GM19463 (cell line): ENCODE measurements at regions not wholly inside any gene's neighbourhood (a gene's known extent, or its start where the extent isn't known, plus 50 kb on each side); places are given as distances from the start of the nearest gene placed in this dataset.
"Not testable (repeated sequence)": the region's sequence is repeated elsewhere in the genome, so short reads cannot be mapped to it uniquely, and the experiment has no call there.

Experiments used
- ATAC-seq: cut with Tn5 transposase; IDR thresholded peaks from one replicate; pipeline ENCODE4 v1.9.1; 2021; ENCODE audit warnings: mild to moderate bottlenecking, moderate library complexity; ENCODE audit not compliant: unreplicated experiment

GRCh38 chrX:150205011-150205410 lies 158.1 kb upstream of the MAMLD1 start:
- ATAC-seq, result no peak

GRCh38 chrX:150207733-150208132 lies 155.4 kb upstream of the MAMLD1 start:
- ATAC-seq, result no peak

GRCh38 chrX:150211988-150212387 lies 151.1 kb upstream of the MAMLD1 start:
- ATAC-seq, result no peak

GRCh38 chrX:150212672-150213480 lies 150.2 kb upstream of the MAMLD1 start:
- no peak for ATAC-seq

- ATAC-seq, result no peak
Observed at GRCh38 chrX:150213481-150214030, 149.6 kb upstream of the MAMLD1 start.

GRCh38 chrX:150216000-150216399 lies 147.1 kb upstream of the MAMLD1 start:
- not testable (repeated sequence) for ATAC-seq

- no peak for ATAC-seq
Observed at GRCh38 chrX:150216716-150217115, 146.4 kb upstream of the MAMLD1 start.

- no peak for ATAC-seq
Observed at GRCh38 chrX:150217609-150218008, 145.5 kb upstream of the MAMLD1 start.

GRCh38 chrX:150219374-150220185 lies 143.5 kb upstream of the MAMLD1 start:
- ATAC-seq, result peak; percentile 77

GRCh38 chrX:150223176-150224015 lies 139.7 kb upstream of the MAMLD1 start:
- ATAC-seq, result no peak

GRCh38 chrX:150224676-150225075 lies 138.4 kb upstream of the MAMLD1 start:
- no peak for ATAC-seq

GRCh38 chrX:150225266-150225665 lies 137.9 kb upstream of the MAMLD1 start:
- no peak for ATAC-seq

GRCh38 chrX:150225756-150226155 lies 137.4 kb upstream of the MAMLD1 start:
- ATAC-seq, result no peak

- no peak for ATAC-seq
Observed at GRCh38 chrX:150226223-150226965, 136.7 kb upstream of the MAMLD1 start.

GRCh38 chrX:150227321-150227860 lies 135.7 kb upstream of the MAMLD1 start:
- ATAC-seq, result no peak

- ATAC-seq, result no peak
Observed at GRCh38 chrX:150227873-150228410, 135.2 kb upstream of the MAMLD1 start.

GRCh38 chrX:150228431-150228830 lies 134.7 kb upstream of the MAMLD1 start:
- ATAC-seq, result no peak

GRCh38 chrX:150229030-150229429 lies 134.1 kb upstream of the MAMLD1 start:
- no peak for ATAC-seq

GRCh38 chrX:150229481-150229880 lies 133.6 kb upstream of the MAMLD1 start:
- ATAC-seq, result no peak

- ATAC-seq, result not testable (repeated sequence)
Observed at GRCh38 chrX:150230952-150231351, 132.2 kb upstream of the MAMLD1 start.
